Panc1 (cell line): ENCODE measurements at regions not wholly inside any gene's neighbourhood (a gene's known extent, or its start where the extent isn't known, plus 50 kb on each side); places are given as distances from the start of the nearest gene placed in this dataset.
A peak's percentile ranks its signal among the peaks of the same experiment; 100 is the strongest.

Experiments
- ATAC-seq: fragments of 200-7000 bp; cut with Tn5 transposase; 2 replicates; pipeline ENCODE4 v1.9.1; 2020; ENCODE audit warnings: mild to moderate bottlenecking, moderate library complexity
- BruUV-seq: library from RNA; stranded (reverse); fragments of 400-500 nt; replicated peaks from 2 replicates; lab custom pipeline; 2021; lab: Mats Ljungman, UMichigan
- CTCF ChIA-PET: fragments of 300-600 bp; sonication (Branson Sonifier 250); formaldehyde crosslinking; loops from one replicate; lab custom pipeline; 2022; ENCODE audit warnings: antibody characterized with exemption; lab: Charles Lee
- POLR2A ChIA-PET: fragments of 300-600 bp; sonication (Branson Sonifier 250); formaldehyde crosslinking; loops from one replicate; lab custom pipeline; 2022; ENCODE audit warnings: antibody characterized with exemption; lab: Charles Lee
- DNase-seq: peaks from one replicate; pipeline ENCODE4 v3.0.0-alpha.2; 2010; ENCODE audit warnings: low read depth, low spot score
- H3K27ac ChIP-seq: 2 replicates; pipeline ENCODE4 v1.5.1; 2011; ENCODE audit warnings: mild to moderate bottlenecking, low read length, inconsistent platforms
- H3K27me3 ChIP-seq: fragments of 200-500 bp; sonication (Bioruptor generic); 2 replicates; pipeline ENCODE4 v1.6.0; 2014; ENCODE audit warnings: low read length, inconsistent platforms; ENCODE audit not compliant: control insufficient read depth, insufficient read depth
- H3K36me3 ChIP-seq: fragments of 200-500 bp; sonication (Bioruptor generic); 2 replicates; pipeline ENCODE4 v1.5.1; 2014; ENCODE audit warnings: inconsistent platforms, mild to moderate bottlenecking, low read length, moderate library complexity; ENCODE audit not compliant: control insufficient read depth, insufficient read depth
- H3K4me1 ChIP-seq: 2 replicates; pipeline ENCODE4 v1.5.1; 2011; ENCODE audit warnings: inconsistent platforms, mild to moderate bottlenecking, low read length, moderate library complexity; ENCODE audit not compliant: control insufficient read depth, insufficient read depth
- H3K4me3 ChIP-seq, 2 experiments: 2 replicates each; pipeline ENCODE4 v1.5.1; 2011 to 2012; ENCODE audit warnings: low read depth in 2 of 2, low read length in 2 of 2, mild to moderate bottlenecking in 2 of 2, inconsistent platforms in 1 of 2, moderate library complexity in 1 of 2
- H3K9me3 ChIP-seq: fragments of 200-500 bp; sonication (Bioruptor generic); 2 replicates; pipeline ENCODE4 v1.5.1; 2014; ENCODE audit warnings: low read depth, mild to moderate bottlenecking, inconsistent platforms, low read length, moderate library complexity; ENCODE audit not compliant: control insufficient read depth, insufficient read depth
- POLR2AphosphoS5 ChIP-seq: IDR thresholded peaks from 2 replicates; pipeline ENCODE4 v1.6.1; 2012; ENCODE audit warnings: mild to moderate bottlenecking, low read depth, low read length, moderate library complexity
- SIN3A ChIP-seq: IDR thresholded peaks from 2 replicates; pipeline ENCODE4 v1.6.1; 2012; ENCODE audit warnings: low read depth, mild to moderate bottlenecking, low read length, moderate library complexity, borderline replicate concordance; ENCODE audit not compliant: insufficient read depth
- TCF7L2 ChIP-seq: IDR thresholded peaks from 2 replicates; pipeline ENCODE4 v1.6.1; 2011; ENCODE audit warnings: mild to moderate bottlenecking, low read depth, low read length, inconsistent platforms
- in situ Hi-C: cut with HindIII; loops from 2 replicates; pipeline ENCODE4 v1.10.0; 2016; ENCODE audit warnings: low sequenced_read_pairs, low pct_unique_long_range_greater_than_20kb
- intact Hi-C: fragments of 100-400 bp; cut with micrococcal nuclease; formaldehyde crosslinking; loops from one replicate; pipeline ENCODE4 v1.10.0; 2022; ENCODE audit not compliant: unreplicated experiment
- TF ChIP-seq, protein P1 (sequence below): fragments of 450-650 bp; IDR thresholded peaks from 2 replicates; pipeline ENCODE4 v1.5.1; 2017; ENCODE audit warnings: mild to moderate bottlenecking
- TF ChIP-seq, protein P2 (sequence below), 2 experiments: IDR thresholded peaks; 2 replicates each; pipeline ENCODE4 v1.6.1; 2011 to 2012; ENCODE audit warnings: low read depth in 2 of 2, control low read depth in 1 of 2, low read length in 1 of 2, mild to moderate bottlenecking in 1 of 2, moderate library complexity in 1 of 2; ENCODE audit not compliant: insufficient read depth in 1 of 2

DNA sequence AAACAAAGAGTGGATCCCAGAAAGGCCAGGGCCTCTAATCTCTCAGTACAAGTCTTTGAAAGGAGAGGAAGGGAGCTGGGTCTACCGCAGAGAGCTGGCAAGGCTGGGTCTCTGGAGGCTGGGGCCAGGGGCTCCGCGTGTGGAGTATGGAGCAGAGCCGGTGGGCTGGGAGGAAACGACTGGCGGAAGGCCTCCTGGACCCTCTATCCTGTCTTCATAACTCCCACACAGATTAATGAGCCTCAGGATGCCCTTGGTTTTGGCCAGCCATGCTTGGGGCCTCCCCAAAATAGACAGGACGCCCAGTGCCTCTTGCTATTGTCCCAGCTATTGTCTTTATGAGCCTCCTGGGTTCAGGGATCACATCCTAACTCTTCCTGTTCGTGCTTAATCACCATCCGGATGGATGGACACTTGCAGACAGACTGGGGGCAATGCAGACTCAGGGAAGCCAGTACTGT, 306.4 kb downstream of the DHX35 start:
- BruUV-seq = no TSS peak

DNA sequence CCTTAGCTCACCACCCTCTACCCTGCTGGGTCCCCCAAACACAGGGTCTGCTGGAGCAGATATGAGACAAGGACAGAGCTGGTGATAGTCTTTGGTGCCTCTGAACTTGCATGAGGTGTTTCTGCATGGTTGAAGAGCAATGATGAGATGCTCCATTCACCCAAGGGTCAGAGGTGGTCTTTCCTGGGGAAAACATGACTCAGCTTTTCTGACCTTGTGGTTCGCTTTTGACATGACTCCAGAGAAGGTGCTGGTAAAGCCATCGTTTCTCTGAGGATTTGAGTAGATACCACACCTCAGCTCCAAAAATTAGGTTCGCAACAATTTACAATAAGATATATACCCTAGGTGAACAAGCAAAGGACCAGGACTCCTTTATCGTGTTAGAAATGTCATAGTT, 304.8 kb downstream of the DHX35 start:
- ATAC-seq (no peak), DNase-seq (no peak)
- BruUV-seq = no TSS peak
- Histone ChIP-seq H3K9me3 (no peaks in the 10 kb centered on the region), H3K36me3 (no peaks in the 10 kb centered on the region), H3K27me3 (no peaks in the 10 kb centered on the region), H3K4me3 (no peak overlapping the region), H3K27ac (no peak overlapping the region), H3K4me1 (no peaks in the 10 kb centered on the region)
- TF ChIP-seq, protein P1, sequence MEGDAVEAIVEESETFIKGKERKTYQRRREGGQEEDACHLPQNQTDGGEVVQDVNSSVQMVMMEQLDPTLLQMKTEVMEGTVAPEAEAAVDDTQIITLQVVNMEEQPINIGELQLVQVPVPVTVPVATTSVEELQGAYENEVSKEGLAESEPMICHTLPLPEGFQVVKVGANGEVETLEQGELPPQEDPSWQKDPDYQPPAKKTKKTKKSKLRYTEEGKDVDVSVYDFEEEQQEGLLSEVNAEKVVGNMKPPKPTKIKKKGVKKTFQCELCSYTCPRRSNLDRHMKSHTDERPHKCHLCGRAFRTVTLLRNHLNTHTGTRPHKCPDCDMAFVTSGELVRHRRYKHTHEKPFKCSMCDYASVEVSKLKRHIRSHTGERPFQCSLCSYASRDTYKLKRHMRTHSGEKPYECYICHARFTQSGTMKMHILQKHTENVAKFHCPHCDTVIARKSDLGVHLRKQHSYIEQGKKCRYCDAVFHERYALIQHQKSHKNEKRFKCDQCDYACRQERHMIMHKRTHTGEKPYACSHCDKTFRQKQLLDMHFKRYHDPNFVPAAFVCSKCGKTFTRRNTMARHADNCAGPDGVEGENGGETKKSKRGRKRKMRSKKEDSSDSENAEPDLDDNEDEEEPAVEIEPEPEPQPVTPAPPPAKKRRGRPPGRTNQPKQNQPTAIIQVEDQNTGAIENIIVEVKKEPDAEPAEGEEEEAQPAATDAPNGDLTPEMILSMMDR = no peak
- TF ChIP-seq SIN3A (no peak), TCF7L2 (no peak), POLR2AphosphoS5 (no peak)
- TF ChIP-seq, protein P2, sequence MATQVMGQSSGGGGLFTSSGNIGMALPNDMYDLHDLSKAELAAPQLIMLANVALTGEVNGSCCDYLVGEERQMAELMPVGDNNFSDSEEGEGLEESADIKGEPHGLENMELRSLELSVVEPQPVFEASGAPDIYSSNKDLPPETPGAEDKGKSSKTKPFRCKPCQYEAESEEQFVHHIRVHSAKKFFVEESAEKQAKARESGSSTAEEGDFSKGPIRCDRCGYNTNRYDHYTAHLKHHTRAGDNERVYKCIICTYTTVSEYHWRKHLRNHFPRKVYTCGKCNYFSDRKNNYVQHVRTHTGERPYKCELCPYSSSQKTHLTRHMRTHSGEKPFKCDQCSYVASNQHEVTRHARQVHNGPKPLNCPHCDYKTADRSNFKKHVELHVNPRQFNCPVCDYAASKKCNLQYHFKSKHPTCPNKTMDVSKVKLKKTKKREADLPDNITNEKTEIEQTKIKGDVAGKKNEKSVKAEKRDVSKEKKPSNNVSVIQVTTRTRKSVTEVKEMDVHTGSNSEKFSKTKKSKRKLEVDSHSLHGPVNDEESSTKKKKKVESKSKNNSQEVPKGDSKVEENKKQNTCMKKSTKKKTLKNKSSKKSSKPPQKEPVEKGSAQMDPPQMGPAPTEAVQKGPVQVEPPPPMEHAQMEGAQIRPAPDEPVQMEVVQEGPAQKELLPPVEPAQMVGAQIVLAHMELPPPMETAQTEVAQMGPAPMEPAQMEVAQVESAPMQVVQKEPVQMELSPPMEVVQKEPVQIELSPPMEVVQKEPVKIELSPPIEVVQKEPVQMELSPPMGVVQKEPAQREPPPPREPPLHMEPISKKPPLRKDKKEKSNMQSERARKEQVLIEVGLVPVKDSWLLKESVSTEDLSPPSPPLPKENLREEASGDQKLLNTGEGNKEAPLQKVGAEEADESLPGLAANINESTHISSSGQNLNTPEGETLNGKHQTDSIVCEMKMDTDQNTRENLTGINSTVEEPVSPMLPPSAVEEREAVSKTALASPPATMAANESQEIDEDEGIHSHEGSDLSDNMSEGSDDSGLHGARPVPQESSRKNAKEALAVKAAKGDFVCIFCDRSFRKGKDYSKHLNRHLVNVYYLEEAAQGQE (IDR thresholded peaks at IDR 0.05; ENCODE audit: insufficient read depth in 1 of 2, low read depth in 2 of 2, low read length in 1 of 2) = no peak
- ChIA-PET CTCF (no interaction called here), POLR2A (no interaction called here)
- intact Hi-C loops (no loop called here), in situ Hi-C loops (no loop called here)

More for the DNA sequence above, 306.4 kb downstream of the DHX35 start:
- intact Hi-C loops = no loop called here
- Histone ChIP-seq H3K27ac (no peak overlapping the region), H3K36me3 (no peaks in the 10 kb centered on the region), H3K4me3 (no peak overlapping the region), H3K4me1 (no peaks in the 10 kb centered on the region), H3K27me3 (no peaks in the 10 kb centered on the region), H3K9me3 (no peaks in the 10 kb centered on the region)
- ChIA-PET POLR2A (no interaction called here), CTCF (interaction anchor here (0.6 kb wide), 3 partner anchors 572 to 1695 kb away, joined by 3 to 4 read pairs (median 3); no protein-coding TSS in a partner anchor)
- TF ChIP-seq TCF7L2 (no peak), POLR2AphosphoS5 (no peak), SIN3A (no peak)
- TF ChIP-seq, protein P1 = no peak
- TF ChIP-seq, protein P2 (IDR thresholded peaks at IDR 0.05; ENCODE audit: insufficient read depth in 1 of 2, low read depth in 2 of 2, low read length in 1 of 2) = no peak
- in situ Hi-C loops = no loop called here
- ATAC-seq (peak; percentile 22; the same call in 1 of the 2 replicates), DNase-seq (no peak)
